GM21390 (cell line): ENCODE measurements at regions not wholly inside any gene's neighbourhood (a gene's known extent, or its start where the extent isn't known, plus 50 kb on each side); places are given as distances from the start of the nearest gene placed in this dataset.
"Not testable (repeated sequence)": the region's sequence is repeated elsewhere in the genome, so short reads cannot be mapped to it uniquely, and the experiment has no call there.

Experiments
- ATAC-seq: cut with Tn5 transposase; IDR thresholded peaks from one replicate; pipeline ENCODE4 v1.9.1; 2021; ENCODE audit not compliant: unreplicated experiment

DNA sequence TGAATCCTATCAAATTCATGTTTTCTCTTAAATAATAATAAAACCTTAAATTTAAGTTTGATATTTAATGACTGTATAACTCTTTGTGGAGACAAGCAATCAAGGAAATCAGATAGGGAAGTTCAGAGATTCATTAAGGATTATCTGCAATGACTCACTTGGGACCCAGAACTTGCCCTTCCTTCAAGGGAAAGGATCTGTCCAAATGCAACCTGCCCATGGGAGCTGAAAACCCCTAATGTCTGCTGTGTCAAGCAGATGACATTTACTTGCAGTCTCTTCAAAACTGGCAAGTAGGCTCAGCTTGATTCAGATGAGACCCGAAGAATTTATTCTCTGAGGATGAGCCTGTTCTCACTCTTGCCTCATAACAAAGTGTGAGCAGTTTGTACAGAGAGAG is 1577.6 kb downstream of the EFNA5 start:
- no peak for ATAC-seq

DNA sequence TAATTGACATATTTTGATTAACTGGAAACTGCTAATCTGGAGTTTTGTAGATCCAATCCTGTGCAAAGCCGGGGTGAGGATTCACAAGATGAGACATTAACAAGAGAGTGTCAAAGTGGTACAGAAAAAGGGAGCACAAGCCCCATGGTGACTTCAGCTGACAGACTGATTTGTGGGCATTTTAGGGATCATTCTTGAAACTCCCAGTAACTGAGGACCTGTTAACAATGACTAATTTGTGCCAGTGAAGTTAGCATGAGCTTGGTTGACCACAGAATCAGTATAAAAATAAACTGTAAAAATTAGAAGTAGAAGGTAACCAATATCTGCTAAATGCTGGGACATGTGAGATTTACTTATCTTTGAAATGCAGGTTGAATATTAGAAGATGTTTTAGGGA is 1578.3 kb downstream of the EFNA5 start:
- no peak for ATAC-seq

GRCh38 chr5:106089073-106089472 is 1581.7 kb downstream of the EFNA5 start:
- ATAC-seq, result no peak

- ATAC-seq, result no peak
Observed at GRCh38 chr5:106088462-106088861, 1582.3 kb downstream of the EFNA5 start.

GRCh38 chr5:106086352-106086751 is 1584.4 kb downstream of the EFNA5 start:
- no peak for ATAC-seq

- ATAC-seq, result no peak
Observed at GRCh38 chr5:106085556-106085955, 1585.2 kb downstream of the EFNA5 start.

DNA sequence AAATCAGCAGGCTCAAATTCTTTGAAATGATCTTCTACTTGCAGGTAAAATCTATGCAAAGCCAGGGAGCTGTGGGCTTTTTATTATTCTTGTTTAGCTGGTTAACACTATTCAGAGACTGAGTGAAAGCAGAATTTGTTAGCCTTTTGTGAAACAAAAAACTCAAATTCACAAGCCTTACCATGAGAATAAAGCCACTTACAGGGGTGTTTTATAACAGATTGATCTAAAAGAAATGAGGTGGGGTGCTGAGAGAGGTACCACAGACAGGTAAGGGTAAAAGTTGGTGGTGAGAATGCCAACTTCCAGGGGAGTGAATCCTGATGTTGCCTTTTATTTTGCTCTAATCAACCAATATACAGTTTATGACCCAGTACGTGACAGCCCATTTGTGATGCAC is 1585.6 kb downstream of the EFNA5 start:
- no peak for ATAC-seq

GRCh38 chr5:106080535-106080934 is 1590.2 kb downstream of the EFNA5 start:
- ATAC-seq, result no peak

- ATAC-seq, result no peak
Observed at GRCh38 chr5:106076655-106077054, 1594.1 kb downstream of the EFNA5 start.

DNA sequence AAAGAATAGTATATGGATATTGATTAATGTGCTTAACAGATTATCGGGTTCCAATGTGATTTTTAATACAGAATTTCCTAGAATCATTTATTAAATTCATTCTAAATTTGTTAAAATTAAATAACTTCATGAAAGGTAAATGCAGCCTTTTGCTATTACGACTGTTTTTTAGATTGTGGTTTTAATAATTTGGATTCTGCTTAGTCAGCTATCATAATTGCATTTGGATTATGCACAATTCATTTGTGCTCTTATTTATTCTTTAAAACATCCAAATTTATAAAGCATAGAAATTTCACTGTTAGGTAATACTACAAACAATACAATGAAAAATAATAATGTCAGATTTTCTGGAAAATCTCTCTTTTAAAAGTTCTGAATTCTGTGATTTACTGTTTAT is 1598.5 kb downstream of the EFNA5 start:
- no peak for ATAC-seq

GRCh38 chr5:106047341-106047740 is 1623.4 kb downstream of the EFNA5 start:
- ATAC-seq, result no peak

DNA sequence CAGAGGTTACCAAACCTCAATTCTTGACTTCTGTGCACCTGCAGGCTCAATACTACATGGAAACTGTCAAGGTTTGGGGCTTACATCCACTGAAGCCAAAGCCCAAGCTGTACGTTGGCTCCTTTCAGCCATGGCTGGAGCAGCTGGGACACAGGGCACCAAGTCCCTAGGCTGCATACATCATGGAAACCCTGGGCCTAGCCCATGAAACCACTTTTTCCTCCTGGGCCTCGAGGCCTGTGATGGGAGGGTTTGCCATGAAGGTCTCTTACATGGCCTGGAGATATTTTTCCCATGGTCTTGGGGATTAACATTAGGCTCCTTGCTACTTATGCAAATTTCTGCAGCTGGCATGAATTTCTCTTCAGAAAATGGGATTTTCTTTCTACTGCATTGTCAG is 1638.7 kb downstream of the EFNA5 start:
- ATAC-seq, result not testable (repeated sequence)

DNA sequence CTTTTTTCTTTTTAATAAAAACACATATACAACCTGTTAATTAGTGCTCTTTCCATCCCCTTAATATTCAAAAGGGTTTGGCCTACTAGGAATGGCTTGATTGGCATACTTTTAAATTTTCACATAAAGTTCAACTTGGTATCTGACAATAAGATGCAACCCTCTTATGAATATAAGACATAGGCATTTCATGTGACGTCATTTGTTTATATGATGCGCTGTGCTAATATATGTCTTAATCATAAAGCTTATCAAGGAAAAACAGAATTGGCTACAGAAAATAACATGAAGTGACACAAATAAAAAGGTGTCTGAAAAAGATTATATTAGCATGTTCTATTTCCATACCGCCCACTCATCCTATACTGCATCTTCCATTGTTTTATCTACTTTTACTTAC is 1642.4 kb downstream of the EFNA5 start:
- ATAC-seq, result no peak

GRCh38 chr5:106020894-106021293 is 1649.8 kb downstream of the EFNA5 start:
- no peak for ATAC-seq

DNA sequence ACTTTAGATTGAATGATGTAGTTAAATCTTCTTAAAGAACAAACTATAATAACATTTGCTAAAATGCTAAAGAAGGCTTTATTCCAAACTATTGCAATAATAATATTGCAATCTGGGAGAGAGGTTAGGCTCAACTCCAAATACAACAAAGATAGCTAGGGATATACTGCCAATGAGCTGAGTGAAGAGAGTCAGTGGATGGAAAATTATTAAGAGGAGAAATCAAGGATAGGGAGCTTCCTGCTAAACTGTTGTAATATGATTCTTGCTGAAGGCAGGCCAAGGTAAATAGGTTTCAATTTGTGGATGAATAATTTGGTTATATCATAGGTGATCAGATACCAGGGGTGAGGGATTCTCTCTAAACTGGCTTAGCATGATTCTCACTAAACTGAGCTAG is 1651.5 kb downstream of the EFNA5 start:
- ATAC-seq, result no peak

DNA sequence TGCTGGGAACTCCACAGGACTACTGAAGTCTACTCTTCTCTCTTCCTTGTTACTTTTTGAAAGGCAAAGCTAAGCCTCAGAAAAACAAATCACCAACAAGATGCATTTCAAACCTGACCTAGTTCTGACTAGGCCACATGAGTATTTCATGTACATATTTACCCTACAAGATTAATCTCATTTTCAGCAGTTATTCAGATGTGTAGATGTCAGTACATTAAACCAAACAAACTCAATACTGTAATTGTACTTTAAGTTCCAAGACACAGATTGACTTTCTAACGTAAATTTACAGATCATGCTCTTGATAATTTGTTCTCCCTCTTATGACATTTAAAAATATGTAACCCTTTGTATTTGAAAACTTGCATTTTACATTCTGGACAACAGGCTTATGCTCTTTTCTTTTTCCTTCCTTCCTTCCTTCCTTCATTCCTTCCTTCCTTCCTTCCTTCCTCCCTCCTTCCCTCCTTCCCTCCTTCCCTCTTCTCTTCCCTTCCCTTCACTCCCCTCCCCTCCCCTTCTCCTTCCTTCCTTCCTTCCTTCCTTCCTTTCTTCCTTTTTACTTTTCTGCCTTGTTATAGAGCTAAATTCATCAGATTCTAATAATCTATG is 1653.4 kb downstream of the EFNA5 start:
- ATAC-seq, result no peak

GRCh38 chr5:106014262-106014661 is 1656.5 kb downstream of the EFNA5 start:
- ATAC-seq, result no peak

DNA sequence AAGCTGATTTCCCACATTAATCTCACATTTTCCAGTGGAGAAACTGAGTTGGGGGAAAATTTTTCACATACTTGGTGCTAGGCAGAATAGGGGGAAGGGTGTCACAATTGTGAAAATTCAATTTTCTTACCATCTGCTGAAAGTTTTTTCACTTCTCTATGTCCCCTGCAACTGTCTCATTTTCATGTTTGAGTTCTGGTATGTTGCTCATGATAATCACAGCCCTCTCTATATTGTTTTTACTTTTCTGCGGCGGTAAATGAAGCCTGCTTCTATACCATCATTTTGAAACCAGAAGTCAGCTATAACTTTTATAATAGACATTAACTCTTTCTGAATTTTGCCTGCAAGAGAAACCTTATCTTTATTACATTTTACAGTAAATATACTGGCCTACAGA is 1664.5 kb downstream of the EFNA5 start:
- no peak for ATAC-seq

- not testable (repeated sequence) for ATAC-seq
Observed at GRCh38 chr5:105998991-105999390, 1671.7 kb downstream of the EFNA5 start.

DNA sequence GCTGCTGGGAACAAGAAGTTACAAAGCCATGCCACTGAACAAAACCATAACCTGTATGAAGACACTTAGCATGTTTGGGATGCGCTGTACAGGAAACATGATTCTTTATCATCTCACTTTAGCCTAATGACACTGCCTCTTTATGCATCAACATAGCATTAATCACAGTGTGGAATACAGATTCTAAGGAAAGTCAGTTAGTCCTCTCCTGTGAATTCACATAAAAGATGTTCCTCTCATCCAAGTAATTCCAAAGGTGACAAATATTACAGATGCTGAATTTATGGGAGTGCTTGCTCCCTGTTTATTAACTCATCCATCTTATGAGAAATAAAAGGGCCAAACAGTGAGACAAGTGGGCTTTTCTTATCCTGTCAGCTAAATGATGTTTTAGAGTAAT is 1677.7 kb downstream of the EFNA5 start:
- ATAC-seq, result no peak

DNA sequence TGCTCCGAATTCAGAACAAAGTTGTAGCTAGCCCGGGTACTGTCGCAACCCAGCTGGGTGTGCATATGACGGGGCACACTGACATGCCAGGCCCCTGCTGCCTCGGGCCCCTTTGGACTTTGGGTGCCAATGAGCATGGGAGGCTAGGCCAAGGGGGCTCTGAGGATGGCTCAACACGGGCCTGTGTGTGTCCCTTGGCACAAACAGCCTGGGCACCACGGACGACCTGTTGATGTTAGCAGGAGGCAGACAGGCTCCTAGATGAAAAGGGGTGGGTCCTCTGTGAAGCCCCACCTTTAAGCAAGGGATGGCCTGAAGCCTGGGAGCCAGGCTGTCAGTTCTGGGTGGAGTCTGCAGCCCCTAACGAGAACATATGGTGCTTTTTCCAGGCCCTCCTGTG is 1688.2 kb downstream of the EFNA5 start:
- no peak for ATAC-seq

- ATAC-seq, result no peak
Observed at GRCh38 chr5:105978011-105978410, 1692.7 kb downstream of the EFNA5 start.

DNA sequence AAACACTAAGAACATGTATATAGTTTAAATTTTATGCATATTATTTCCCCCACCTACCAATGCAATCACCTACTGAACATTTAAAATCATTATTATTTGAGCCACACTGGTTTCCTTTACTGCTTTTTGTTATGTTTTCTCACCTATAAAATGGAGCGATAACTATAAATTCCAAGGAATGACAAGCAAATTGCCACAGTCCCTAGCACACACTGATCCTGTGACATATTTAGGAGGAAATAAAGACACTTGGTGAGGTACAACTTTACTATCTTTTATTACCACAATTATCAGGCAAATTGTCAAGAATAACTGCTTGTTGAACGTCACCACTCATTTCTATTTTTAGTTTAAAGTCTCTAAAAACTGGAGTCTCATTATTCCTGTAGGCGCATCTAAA is 1693.6 kb downstream of the EFNA5 start:
- no peak for ATAC-seq

- ATAC-seq, result no peak
Observed at GRCh38 chr5:105970919-105971318, 1699.8 kb downstream of the EFNA5 start.
